Activated CD8-positive, alpha-beta memory T cell treated with anti-CD3 and anti-CD28 coated beads for 24 hours (primary cell): ENCODE measurements at regions not wholly inside any gene's neighbourhood (a gene's known extent, or its start where the extent isn't known, plus 50 kb on each side); places are given as distances from the start of the nearest gene placed in this dataset.

Experiments
- DNase-seq: peaks from one replicate; pipeline ENCODE4 v3.0.0-alpha.2; 2020

DNA sequence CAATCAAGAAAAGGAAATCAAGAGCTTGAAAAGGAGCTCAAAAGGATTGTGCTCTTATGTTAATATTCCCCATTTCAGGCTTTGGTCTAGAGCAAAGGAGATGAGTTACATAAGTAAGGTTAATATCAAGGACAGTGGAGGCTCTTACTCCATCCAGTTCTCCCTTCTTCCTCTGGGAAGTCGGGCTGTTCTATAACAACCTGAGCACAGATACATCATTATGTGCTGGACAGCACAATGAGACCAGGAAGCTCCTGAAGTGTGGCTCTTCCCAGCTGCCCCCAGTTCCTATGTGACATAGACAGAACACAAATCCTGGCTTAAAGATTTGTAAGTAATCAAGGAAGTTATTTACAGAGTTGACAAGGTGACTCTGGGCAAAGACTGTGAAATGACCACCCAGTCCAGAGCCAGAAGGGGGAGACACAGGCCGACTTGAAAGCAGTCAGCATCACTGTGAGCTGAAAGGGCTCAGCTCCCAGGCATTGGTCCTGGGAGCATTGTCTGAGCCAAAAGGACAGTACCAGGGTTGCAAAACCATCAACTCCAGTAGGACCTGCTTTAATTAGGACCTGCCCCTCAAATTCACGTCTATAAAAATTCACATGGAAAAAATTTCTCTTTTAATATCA is 917.6 kb upstream of the ACVR2A start:
- no peak for DNase-seq

DNA sequence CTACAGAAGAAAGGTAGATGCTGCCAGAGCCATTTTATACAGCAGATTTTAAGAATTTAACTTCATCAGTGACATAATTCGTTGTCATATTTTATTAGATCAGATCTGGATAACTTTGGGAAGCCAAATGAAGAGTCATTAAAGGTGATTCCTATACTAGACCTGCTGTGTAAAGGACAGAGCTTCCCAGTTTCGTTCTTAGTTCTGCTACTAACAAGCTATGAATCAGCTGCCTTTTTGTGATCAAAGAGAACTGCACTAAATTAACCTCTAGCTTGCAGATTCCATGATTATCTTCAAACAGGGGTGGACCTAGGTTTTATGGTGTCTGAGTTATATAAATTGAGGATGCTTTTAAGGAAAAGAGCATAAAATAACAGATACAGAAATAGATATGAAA is 926.5 kb upstream of the ACVR2A start:
- DNase-seq = no peak

DNA sequence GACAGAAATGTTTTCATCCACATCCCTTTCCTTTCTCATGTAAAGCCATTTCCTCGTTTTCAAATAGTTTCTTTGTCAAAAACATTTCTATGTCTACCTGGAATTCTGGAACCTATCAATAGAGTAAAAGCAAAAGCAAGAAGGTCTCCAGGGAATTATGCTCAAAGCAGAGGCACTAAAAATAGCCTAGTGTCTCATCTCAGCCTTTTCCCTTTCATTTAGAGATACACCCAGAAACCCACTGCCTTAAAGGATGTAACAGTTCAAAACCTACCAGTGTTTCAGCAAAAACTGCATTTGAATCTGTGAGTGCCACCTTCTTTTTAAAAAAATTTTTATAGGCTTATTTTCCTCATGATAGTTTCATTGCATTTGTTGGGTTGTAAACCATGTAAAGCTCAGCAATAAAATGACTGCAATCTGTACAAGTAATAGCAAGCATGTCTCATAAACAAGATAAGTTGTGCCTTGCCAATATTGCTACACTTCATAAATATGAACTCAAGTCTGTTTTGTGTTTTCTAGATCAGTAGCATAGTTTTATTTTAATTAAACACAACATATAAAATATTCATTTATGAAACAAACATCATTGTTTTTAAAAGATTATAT is 927.3 kb upstream of the ACVR2A start:
- no peak for DNase-seq

DNA sequence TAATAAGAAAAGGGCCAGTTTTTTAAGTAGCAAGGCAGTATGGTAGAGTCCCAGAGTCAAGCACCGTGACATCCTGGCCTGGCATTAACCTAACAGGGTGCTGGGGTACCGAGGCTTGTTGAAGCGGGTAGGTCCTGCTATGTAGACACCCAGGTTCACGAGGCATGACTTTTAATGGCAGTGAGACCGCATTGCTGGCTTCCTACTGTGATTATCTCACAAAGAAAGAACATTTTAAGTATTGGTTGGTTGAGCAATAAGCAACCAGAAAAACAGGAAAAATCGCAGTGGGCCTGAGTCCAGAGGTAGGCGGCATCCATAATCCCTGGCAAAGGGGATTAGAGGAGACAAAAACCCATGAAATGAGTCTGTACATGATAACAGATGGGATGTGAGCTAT is 927.9 kb upstream of the ACVR2A start:
- no peak for DNase-seq

DNA sequence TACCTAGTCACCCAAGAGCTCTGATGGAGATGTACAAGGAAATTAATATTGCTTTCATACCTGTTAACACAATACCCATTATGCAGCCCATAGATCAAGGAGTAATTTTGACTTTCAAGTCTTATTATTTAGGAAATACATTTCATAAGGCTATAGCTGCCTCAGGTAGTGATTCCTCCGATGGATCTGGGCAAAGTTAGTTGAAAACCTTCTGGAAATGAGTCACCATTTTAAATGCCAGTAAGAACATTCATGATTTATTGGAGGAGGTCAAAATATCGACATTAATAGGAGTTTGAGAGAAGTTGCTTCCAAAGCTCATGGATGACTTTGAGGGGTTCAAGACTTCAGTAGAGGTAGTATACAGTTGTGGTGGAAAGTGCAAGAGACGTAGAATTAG is 931.4 kb upstream of the ACVR2A start:
- no peak for DNase-seq

DNA sequence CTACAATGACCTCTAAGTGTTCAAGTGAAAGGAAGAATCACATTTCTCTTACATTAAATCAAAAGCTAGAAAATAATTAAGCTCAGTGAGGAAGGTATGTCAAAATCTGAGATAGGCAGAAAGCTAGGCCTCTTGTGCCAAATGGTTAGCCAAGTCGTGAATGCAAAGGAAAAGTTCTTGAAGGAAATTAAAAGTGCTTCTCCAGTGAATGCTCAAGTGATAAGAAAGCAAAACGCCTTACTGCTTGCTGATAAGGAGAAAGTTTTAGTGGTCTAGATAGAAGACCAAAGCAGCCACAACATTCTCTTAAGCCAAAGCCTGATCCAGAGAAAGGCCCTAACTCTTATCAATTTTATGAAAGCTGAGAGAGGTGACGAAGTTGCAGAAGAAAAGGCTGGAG is 932.3 kb upstream of the ACVR2A start:
- no peak for DNase-seq

DNA sequence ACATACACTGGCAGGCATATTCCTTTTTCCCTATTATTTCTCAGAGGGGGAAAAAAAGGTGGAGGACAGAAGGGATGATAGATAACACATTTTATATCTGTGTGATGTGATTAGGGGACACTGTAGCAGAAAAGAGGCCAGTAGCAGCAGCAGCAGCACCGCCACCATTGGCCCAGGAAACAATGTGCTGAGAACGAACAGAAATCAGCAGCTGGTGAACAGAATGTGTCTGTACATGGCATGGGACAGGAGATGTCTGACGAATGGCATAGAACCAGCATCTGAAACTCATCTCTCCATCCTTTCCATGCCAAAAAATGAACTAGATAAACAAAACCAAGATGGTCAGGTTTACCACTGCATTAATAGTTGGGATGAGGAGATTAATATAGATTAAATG is 936.1 kb upstream of the ACVR2A start:
- DNase-seq = no peak

DNA sequence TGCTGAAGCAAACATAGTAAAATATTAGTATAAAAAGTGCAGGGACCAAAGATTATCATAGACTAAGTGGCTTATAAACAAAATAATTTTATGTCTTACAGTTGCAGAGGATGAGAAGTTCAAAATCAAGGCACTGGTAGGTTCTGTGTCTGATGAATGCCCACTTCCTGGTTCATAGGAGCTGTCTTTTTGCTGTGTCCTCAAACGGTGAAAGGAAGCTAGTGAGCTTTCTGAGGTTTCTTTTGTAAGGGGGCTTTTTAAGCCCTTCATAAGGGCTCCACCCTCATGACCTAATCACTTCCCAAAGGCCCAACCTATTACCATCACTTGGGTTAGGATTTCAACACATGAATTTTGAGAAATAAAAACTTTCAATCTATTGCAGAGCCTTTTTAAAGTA is 946.7 kb upstream of the ACVR2A start:
- DNase-seq = no peak

DNA sequence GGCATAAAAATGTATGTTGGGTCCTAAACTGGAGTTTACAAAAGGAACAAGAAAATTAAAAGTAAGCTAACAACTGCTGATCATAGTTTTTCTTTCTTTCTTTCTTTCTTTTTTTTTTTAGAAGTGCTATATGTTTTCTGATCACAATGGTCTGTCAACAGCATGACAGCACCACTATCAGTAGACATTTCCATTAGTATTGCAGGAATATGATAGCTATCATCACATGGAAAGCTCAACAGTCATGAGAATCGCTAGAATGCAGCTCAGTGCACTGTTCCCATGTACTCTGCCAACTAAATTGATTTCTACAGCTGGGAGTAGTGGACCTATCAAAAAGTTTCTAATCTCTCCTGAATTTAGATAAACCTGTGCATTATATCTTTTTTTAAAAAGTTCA is 950.3 kb upstream of the ACVR2A start:
- no peak for DNase-seq

DNA sequence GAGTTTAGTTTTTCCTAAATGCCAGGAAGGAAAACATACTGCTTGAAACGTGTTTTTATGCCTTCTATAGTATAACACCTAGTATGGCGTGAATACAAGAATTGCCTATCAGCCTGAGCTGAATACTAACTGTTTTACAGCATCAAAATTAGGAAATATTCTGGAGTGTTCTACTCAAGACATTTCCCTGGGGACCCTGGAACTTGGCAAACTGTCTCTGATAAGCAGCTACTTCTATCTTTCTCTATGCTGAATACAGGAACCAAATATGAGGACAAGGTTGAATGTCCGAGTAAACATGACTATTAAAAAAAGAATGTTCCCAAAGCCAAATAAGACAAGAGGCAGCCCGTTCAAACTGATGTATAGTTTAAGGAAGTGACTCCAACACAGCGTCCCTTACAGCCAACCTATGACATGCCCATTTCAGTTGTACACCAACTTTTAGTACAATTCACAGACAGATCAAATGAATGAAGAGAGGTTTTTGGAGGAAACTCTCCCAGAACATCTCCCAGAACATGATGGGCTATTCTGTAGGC is 951.3 kb upstream of the ACVR2A start:
- DNase-seq = no peak

DNA sequence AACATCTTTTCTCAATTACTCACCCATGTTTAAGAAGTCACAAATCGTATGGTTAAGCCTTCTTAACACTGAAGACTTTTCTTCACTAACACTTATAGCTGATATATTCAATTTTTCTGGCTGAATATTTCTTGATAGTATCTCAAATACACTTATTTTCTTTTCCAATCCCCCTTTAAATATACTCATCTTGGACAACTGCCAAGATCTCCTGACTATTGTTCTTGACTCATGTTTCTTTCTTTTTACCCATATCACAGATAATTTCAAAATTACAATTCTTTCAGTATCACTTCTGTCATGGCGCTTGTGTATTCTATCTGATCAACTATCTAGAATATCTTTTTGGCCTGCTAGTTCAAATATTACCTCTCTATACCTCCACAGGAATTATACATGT is 954.3 kb upstream of the ACVR2A start:
- no peak for DNase-seq

DNA sequence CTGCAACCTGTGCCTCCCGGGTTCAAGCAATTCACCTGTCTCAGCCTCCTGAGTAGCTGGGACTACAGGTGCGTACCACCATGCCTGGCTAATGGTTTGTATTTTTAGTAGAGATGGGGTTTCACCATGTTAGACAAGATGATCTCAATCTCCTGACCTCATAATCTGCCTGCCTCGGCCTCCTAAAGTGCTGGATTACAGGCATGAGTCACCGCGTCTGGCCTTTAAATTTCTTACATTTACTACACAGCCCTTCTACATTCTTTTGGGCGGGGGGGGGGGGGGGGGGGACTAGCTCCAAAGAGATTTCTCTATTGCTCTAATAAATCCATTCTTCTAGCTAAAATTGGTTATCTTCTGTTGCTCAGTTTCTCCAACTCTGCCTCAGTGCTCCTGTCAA is 964.9 kb upstream of the ACVR2A start:
- DNase-seq = no peak

DNA sequence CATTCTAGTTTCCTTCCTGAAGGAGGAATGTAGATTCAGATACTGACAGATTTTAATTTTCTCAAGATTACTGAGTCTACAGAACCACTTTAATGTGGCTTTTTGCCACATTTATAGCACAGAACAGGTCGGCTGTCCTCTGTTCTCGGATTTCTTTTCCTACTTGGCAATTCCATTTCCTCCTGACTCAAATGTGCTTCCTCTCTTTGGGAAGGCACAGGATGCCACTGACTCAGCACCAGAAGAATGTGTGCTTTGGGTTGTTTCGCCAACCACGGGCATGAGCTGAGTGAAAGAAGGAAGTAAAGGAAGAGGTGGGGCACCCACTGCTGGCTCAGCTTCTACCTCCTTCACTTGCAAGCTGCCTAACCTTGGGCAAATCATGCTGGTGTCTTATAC is 970.6 kb upstream of the ACVR2A start:
- no peak for DNase-seq

DNA sequence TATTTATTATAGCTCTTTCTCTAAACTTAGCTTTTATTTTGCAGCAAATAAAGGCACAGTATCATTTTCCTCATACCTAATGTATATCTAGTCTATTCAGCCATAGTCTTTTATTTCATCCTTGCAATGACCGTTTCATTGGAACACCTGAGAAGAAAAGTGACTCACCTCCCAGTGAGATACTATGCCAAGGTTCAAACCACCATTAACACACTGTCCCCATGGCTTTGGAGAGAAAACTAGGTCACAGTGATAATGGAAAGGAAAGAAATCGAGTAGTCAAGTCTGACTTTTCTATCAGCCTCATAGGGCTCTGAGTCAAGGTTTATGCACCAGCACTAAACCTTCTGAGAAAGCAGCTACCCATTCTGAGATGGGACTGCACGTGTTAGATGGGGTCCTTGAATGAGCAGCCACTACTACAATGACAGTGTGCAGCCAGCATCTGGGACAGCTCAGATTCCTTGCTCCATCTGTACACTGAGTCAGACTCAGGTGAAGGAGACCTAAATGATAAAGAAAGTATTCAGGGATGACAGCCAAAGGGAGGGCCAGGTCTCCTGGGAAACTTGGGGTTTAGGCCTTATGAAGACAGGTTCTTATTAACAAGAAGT is 971.1 kb upstream of the ACVR2A start:
- DNase-seq = no peak

DNA sequence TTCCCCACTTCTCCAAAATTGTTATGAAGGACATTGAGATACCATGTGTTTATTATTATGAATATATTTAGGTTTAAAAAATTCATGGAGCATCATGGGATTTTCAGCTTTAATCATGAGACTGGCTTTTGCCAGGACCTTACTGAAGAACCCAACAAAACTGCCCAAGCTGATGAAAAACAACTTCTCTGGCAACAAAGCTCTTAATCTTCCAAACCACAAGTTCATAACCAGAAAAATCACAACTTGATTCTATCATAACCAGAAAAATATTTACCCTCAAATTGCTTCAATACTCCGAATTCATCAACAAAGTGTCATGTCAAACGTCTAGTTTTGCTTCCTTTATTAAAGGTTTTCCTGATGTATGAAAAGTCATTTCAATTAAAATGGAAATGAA is 971.8 kb upstream of the ACVR2A start:
- DNase-seq = no peak

DNA sequence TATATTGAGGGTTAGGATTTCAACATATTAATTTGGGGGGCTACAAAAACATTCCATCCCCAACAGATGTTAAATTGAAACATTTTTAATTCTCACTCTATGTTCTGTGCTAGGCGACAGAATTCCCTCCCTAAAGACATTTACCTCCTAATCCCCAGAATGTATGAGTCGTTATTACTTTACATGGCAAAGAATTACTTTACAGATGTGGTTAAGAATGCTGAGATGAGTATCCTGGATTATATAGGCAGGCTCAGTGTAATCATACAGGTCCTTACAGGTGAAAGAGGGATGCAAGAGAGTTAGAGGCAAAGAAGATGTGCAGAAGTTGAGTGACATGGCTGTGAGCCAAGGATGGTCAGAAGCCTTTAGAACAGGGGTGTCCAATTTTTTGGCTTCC is 974.1 kb upstream of the ACVR2A start:
- DNase-seq = no peak

DNA sequence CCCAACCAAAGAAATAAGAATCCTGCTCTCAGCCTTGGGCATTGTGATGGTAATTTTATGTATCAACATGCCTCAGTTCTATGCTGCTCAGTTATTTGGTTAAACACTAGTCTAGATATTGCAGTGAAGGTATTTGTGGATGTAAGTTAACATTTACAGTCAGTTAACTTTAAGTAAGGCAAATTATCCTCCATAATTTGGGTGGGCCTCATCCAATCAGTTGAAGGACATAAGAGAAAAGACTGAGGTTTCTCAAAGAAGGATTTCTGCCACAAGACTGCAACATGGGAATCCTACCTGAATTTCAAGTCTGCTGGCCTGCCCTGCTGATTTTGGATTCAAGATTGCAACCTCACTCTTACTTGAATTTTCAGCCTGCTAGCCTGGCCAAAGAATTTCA is 975.5 kb upstream of the ACVR2A start:
- DNase-seq = no peak

DNA sequence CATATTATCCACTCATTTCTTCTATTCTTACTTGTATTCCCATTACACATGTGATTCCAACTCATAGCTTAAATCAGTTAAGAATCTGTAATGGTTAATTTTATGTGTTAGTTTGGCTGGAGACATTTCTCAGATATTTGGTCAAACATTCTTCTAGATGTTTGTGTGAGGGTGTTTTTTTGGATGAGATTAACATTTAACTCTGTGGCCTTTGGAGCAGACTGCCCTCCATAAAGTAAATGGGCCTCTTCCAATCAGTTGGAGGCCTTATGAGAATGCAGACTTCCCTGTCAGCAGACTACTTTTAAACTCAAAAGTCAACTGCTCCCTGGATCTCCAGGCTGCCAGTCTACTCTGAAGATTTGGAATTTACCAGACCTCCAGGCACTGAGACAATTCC is 976.8 kb upstream of the ACVR2A start:
- DNase-seq = no peak

DNA sequence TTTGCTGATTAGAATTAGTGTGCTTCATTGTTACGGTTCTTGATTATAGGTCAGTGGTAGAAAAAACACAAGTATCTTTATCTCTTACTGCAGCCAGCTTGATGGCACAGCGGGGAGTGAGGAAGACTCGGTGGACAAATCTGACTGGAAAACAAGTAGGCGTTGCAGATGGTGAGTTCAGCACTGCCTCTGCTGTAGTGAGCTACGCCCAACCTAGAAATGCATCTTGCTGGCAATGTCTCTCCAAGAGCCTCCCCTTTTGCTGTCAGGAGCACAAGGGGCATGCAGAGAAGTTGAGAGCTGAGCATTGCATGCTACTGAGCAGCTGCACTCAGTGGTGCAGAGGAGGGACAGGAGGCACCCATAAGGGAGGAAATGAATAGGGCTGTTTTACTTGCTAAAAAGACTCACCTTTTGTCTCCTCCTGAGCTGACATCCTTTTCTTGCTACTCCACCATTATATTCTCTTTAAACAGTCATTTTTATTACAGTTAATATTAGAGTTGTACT is 977.3 kb upstream of the ACVR2A start:
- no peak for DNase-seq

DNA sequence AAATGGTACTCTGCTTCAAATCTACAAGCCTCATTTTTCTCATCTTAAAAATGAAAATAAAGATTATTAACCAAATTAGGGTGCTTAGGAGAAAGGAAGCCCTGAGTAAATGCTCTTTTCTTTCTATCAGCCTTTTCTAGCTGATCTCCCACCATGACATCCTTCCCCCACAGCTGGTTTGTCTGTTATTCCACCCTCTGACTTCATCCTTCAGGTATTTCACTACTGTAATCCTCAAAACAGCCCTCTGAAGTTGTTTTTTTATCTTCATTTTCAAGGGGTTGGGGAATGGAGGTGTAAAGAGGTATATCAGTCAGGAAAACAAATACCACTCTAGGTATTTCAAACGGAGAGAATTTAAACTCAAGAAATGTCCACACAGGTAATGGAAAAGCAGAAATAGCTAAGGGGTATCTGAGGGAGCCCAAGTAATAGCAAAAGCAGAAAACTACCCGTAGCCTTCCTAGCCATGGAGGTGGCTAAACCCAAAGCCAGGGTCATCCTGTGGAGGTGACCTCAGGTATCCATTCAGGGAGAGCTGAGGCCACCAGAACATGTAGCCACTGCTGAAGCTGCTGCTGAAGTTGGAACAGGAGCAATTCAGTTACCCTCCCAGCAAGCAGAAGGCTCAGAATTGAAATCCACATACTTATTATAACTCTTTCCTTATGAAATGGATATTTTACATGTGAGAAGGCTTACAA is 990.9 kb upstream of the ACVR2A start:
- no peak for DNase-seq

DNA sequence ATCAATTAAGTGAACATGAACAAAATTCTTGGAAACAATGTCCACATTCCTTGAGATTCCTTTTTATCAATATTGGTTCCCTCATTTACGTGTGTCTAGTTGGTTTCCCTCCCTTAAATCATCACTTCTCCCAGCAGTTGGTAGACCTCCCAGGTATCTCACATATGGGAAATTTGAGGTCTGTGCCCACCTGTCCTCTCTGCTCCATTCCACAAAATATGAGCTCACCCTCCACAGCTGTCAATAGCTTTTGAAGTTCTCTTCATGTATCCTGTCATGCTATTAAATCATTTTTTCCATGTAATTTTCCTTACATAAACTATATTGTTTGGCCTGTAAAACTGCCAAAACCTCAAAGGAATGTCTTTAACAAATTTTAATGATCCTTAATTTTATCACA is 992.2 kb upstream of the ACVR2A start:
- DNase-seq = no peak

DNA sequence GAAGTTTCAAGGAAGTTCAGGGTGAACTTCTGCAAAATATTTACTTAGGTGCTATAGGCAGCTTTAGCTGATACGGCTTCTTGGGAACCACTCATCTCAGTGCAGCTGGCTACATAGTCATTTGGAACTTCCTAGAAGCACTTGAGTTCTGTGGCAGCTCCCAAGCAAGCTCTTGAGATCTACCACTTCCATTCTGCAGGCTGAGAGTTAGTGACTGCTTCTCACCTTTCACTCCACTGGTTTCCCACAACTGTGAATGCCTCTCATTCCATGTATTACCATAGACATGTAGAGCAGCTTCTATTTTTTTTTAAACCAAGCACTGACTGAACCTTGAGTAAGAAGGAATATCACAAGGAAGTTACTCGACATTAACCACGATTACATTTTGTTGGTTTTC is 994.1 kb upstream of the ACVR2A start:
- no peak for DNase-seq

DNA sequence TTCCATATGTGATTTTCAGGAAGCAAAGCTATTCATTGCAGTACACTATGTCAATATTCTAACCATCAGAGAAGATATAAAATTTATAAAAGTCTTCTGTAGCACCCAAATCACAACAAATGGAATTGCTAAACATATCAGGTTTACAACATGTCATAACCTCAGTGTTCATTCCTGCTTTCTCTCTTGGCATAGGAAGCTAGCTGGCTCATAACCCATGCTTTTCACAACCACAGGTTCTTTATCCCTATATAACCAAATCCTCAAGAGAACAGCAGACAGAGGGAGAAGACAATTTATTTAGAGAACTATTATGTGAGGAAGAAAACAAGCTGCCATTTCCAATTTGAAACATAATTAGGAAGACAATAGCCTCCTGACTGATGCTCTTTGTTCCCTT is 997.0 kb upstream of the ACVR2A start:
- DNase-seq = no peak
